HG03175 (cell line): ENCODE measurements at regions not wholly inside any gene's neighbourhood (a gene's known extent, or its start where the extent isn't known, plus 50 kb on each side); places are given as distances from the start of the nearest gene placed in this dataset.
"Not testable (repeated sequence)": the region's sequence is repeated elsewhere in the genome, so short reads cannot be mapped to it uniquely, and the experiment has no call there.

ENCODE experiments used
- ATAC-seq: cut with Tn5 transposase; IDR thresholded peaks from one replicate; pipeline ENCODE4 v1.9.1; 2021; ENCODE audit warnings: mild to moderate bottlenecking, moderate library complexity; ENCODE audit not compliant: unreplicated experiment

GRCh38 chr11:90288212-90288821, 65.5 kb upstream of the CHORDC1 start:
- ATAC-seq = no peak

- no peak for ATAC-seq
These were observed 63.8 kb upstream of the CHORDC1 start for GRCh38 chr11:90286640-90287039.

- no peak for ATAC-seq
These were observed 61.3 kb upstream of the CHORDC1 start for GRCh38 chr11:90284171-90284570.

GRCh38 chr11:90282551-90283071, 59.8 kb upstream of the CHORDC1 start:
- not testable (repeated sequence) for ATAC-seq

GRCh38 chr11:90274362-90274761, 51.5 kb upstream of the CHORDC1 start:
- ATAC-seq = no peak
